ENCODE measurements at regions not wholly inside any gene's neighbourhood (a gene's known extent, or its start where the extent isn't known, plus 50 kb on each side); places are given as distances from the start of the nearest gene placed in this dataset.

DNA sequence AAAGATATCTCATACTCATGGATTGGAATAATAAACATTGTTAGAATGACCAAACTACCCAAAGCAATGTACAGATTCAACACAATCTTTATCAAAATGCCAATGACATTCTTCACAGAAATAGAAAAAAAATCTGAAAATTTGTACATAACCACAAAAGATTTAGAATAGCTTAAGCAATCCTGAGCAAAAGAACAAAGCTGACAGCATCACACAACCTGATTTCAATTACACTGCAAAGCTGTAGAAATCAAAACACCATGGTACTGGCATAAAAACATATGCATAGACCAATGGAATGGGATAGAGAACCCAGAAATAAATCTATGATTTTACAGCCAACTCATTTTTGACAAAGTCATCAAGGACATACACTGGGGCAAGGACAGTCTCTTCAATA, 130.0 kb upstream of the TMEM72 start:
- TF ChIP-seq CTCF (IDR thresholded peaks at IDR 0.05) = no peak
- no peak for TF ChIP-seq POLR2AphosphoS5 (IDR thresholded peaks at IDR 0.05)

Data from prostate gland (tissue), 2 donors.